ENCODE measurements at regions not wholly inside any gene's neighbourhood (a gene's known extent, or its start where the extent isn't known, plus 50 kb on each side); places are given as distances from the start of the nearest gene placed in this dataset.
"Not testable (repeated sequence)": the region's sequence is repeated elsewhere in the genome, so short reads cannot be mapped to it uniquely, and the experiment has no call there.

- H3K4me3 Mint-ChIP-seq, result no peak overlapping the region
These were observed 89.8 kb upstream of the C1GALT1C1 start for GRCh38 chrX:120719622-120720021.

DNA sequence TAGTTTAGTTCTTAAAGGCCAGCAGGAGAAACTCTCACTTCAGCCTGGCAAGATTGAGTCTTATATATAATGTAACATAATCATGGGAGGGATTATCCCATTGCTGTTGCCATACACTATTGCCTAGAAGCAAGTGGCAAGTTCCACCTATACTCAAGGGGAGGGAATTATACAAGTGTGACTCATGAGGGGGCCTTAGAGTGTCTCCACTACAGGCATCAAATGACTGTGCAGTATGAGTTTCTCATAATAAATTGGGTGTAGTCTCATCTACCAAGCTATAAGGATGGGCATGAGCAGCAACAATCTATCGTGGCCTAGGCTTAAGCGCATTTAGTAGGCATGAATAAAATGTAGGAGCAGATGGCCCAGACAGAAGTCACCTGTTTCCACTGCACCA, 89.1 kb upstream of the C1GALT1C1 start:
- no peaks in the 10 kb centered on the region for H3K9me3 Mint-ChIP-seq
- no peak overlapping the region for H3K27ac Mint-ChIP-seq

More at GRCh38 chrX:120719622-120720021, 89.8 kb upstream of the C1GALT1C1 start:
- Mint-ChIP-seq H3K9me3 (no peaks in the 10 kb centered on the region), H3K36me3 (no peaks in the 10 kb centered on the region), H3K27ac (no peak overlapping the region), H3K27me3 (no peaks in the 10 kb centered on the region), H3K4me1 (ENCODE audit: unreplicated experiment) (no peaks in the 10 kb centered on the region)
- DNase-seq (ENCODE audit: extremely low spot score, unreplicated experiment), result no peak
- TF ChIP-seq CTCF (conservative IDR thresholded peaks at IDR 0.05), result no peak

GRCh38 chrX:120702337-120702736, 72.5 kb upstream of the C1GALT1C1 start:
- H3K27me3 Mint-ChIP-seq; H3K36me3 Mint-ChIP-seq; H3K4me3 Mint-ChIP-seq; H3K4me1 Mint-ChIP-seq (ENCODE audit: unreplicated experiment); H3K9me3 Mint-ChIP-seq; H3K27ac Mint-ChIP-seq; DNase-seq (ENCODE audit: extremely low spot score, unreplicated experiment): not testable (repeated sequence)

More for the DNA sequence above, 89.1 kb upstream of the C1GALT1C1 start:
- DNase-seq (ENCODE audit: extremely low spot score, unreplicated experiment), result no peak
- TF ChIP-seq CTCF (conservative IDR thresholded peaks at IDR 0.05), result no peak
- H3K4me1 Mint-ChIP-seq (ENCODE audit: unreplicated experiment), result no peaks in the 10 kb centered on the region
- H3K4me3 Mint-ChIP-seq, result no peak overlapping the region
- H3K27me3 Mint-ChIP-seq, result no peaks in the 10 kb centered on the region
- no peaks in the 10 kb centered on the region for H3K36me3 Mint-ChIP-seq

GRCh38 chrX:120697053-120697452, 67.2 kb upstream of the C1GALT1C1 start:
- H3K36me3 Mint-ChIP-seq, result no peaks in the 10 kb centered on the region
- no peak for TF ChIP-seq CTCF (conservative IDR thresholded peaks at IDR 0.05)
- H3K27ac Mint-ChIP-seq, result no peak overlapping the region
- H3K4me1 Mint-ChIP-seq (ENCODE audit: unreplicated experiment), result no peaks in the 10 kb centered on the region
- DNase-seq (ENCODE audit: extremely low spot score, unreplicated experiment), result no peak
- H3K27me3 Mint-ChIP-seq, result no peaks in the 10 kb centered on the region
- no peak overlapping the region for H3K4me3 Mint-ChIP-seq
- no peaks in the 10 kb centered on the region for H3K9me3 Mint-ChIP-seq

DNA sequence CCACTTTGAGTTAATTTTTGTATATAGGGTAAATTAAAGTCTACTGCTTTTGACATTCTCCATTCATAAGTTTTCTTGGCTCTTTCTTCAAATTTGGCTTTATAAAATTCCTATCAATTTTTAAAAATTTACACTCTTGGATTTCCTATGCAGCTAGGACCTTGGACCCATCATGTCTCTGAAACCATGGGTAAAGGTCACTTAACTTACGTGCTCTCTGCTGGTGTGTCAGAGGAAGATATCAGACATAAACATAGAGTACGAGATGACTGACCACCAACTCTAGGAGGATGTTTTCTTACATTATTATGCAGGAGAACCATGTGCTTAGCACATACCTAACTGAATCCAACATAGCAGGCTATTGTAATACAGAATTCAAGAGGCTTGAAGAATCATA, 62.5 kb upstream of the C1GALT1C1 start:
- no peaks in the 10 kb centered on the region for H3K4me1 Mint-ChIP-seq (ENCODE audit: unreplicated experiment)
- H3K4me3 Mint-ChIP-seq, result no peak overlapping the region
- no peak overlapping the region for H3K27ac Mint-ChIP-seq
- H3K9me3 Mint-ChIP-seq, result no peaks in the 10 kb centered on the region
- no peak for DNase-seq (ENCODE audit: extremely low spot score, unreplicated experiment)
- no peaks in the 10 kb centered on the region for H3K36me3 Mint-ChIP-seq
- no peaks in the 10 kb centered on the region for H3K27me3 Mint-ChIP-seq
- no peak for TF ChIP-seq CTCF (conservative IDR thresholded peaks at IDR 0.05)

GRCh38 chrX:120690941-120691340, 61.1 kb upstream of the C1GALT1C1 start:
- no peaks in the 10 kb centered on the region for H3K4me1 Mint-ChIP-seq (ENCODE audit: unreplicated experiment)

More at GRCh38 chrX:120690941-120691340, 61.1 kb upstream of the C1GALT1C1 start:
- Mint-ChIP-seq H3K4me3 (no peak overlapping the region), H3K36me3 (no peaks in the 10 kb centered on the region), H3K9me3 (no peaks in the 10 kb centered on the region), H3K27ac (no peak overlapping the region), H3K27me3 (no peaks in the 10 kb centered on the region)
- TF ChIP-seq CTCF (conservative IDR thresholded peaks at IDR 0.05), result no peak
- no peak for DNase-seq (ENCODE audit: extremely low spot score, unreplicated experiment)

Measured in type B pancreatic cell (in vitro differentiated cells).